Lower leg skin (tissue), 4 donors: ENCODE measurements at regions not wholly inside any gene's neighbourhood (a gene's known extent, or its start where the extent isn't known, plus 50 kb on each side); places are given as distances from the start of the nearest gene placed in this dataset.

Experiments used
- DNase-seq, 2 donors: peaks; one replicate each; pipeline ENCODE4 v3.0.0-alpha.2; 2019; ENCODE audit warnings: low spot score in 2 of 2
- H3K4me3 ChIP-seq: fragments of 200-600 bp; sonication (generic); 2 replicates; pipeline ENCODE4 v1.5.1; 2017; ENCODE audit warnings: mild to moderate bottlenecking, low read depth; ENCODE audit not compliant: poor library complexity, severe bottlenecking
- CTCF ChIP-seq, 3 donors: fragments of 450-650 bp; IDR thresholded peaks; one replicate each; pipeline ENCODE4 v1.5.1; 2016; ENCODE audit warnings: antibody characterized with exemption in 3 of 3, mild to moderate bottlenecking in 3 of 3, moderate library complexity in 2 of 3
- POLR2A ChIP-seq, 2 donors: fragments of 450-650 bp; IDR thresholded peaks; one replicate each; pipeline ENCODE4 v1.6.1; 2016 to 2017; ENCODE audit warnings: antibody characterized with exemption in 2 of 2, mild to moderate bottlenecking in 1 of 2, moderate library complexity in 1 of 2
- WGBS, 2 donors: methylation state at CpG; one replicate each; pipeline ENCODE4 v1.1.5; 2018; 5-methylcytosine and 5-hydroxymethylcytosine counted together
- intact Hi-C: fragments of 100-400 bp; cut with DNase I; formaldehyde crosslinking; loops from one replicate; pipeline ENCODE4 v1.15.0; 2023; ENCODE audit warnings: low total_unique reads

DNA sequence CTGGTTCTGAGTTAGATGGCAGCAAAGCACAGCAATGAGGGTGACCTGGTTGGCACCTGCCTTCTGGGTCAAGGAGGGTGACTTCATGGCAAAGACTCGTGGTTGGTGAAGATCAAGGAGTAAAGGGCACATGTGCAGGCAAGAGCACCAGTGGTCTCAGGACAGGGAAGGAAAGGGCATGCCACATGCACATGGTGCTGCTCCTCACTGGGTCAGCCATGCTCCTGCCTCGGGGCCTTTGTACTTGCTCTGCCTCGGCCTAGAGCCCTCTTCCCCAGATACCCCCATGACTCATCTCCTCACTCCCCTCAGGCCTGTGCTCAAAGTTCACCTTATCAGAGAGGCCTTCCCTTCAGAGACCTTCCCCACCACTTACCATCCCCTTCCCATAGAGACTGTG lies 106.7 kb upstream of the KDM7A start:
- no peak overlapping the region for H3K4me3 ChIP-seq
- WGBS, 2 donors = 91 to 94% methylated on average over 3 of the region's 3 CpGs
- DNase-seq = no peak
- TF ChIP-seq POLR2A (IDR thresholded peaks at IDR 0.05) = no peak
- TF ChIP-seq CTCF (IDR thresholded peaks at IDR 0.05) = no peak
- intact Hi-C loops = no loop called here

DNA sequence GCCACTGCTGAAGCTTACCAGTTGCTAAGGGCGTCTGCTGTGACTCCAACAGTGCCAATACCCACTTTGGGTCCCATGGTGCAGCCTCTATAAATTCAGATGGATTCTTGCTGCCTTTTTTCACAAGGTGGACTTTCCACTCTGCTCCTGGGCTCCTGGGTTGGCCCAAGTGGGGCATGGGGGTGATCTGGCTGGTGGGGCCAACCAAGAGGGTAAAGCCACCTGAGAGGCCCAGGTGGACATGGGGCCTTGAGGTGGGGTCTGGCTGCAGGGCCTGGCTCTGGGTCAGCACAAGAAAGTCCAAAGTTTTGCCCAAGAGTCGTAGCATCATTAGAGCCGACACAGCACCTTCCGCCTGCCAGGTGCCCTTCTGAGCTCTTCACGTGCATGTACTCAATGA lies 105.2 kb upstream of the KDM7A start:
- no peak overlapping the region for H3K4me3 ChIP-seq
- DNase-seq = no peak
- WGBS, 2 donors = 94% methylated on average over 5 of the region's 5 CpGs
- intact Hi-C loops = no loop called here
- TF ChIP-seq POLR2A (IDR thresholded peaks at IDR 0.05) (no peak), CTCF (IDR thresholded peaks at IDR 0.05) (no peak)

GRCh38 chr7:140281255-140281654 lies 104.5 kb upstream of the KDM7A start:
- 91 to 96% methylated on average over 3 of the region's 3 CpGs for WGBS, 2 donors

DNA sequence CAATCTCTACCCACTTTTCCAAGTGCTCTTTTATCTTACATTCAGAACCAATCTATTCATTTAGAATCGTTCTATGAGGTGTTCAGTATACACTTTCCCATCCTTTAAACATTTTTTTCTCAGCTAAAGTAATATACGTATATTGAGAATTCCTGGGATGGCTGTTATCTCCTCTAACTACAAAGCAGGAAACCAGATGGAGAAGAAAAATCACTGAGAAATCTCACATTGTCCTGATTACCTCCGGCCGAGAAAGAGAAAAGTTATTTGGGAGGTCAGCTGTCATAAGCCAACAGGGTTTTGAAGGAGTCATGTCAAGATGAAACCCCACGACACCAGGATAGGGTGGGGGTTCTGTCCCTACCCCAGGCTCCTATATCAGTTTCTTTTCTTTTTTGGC lies 99.2 kb upstream of the KDM7A start:
- TF ChIP-seq CTCF (IDR thresholded peaks at IDR 0.05) (no peak), POLR2A (IDR thresholded peaks at IDR 0.05) (no peak)
- 49 to 53% methylated on average over 5 of the region's 5 CpGs for WGBS, 2 donors

More at GRCh38 chr7:140281255-140281654, 104.5 kb upstream of the KDM7A start:
- DNase-seq = no peak
- intact Hi-C loops = no loop called here
- no peak overlapping the region for H3K4me3 ChIP-seq
- TF ChIP-seq CTCF (IDR thresholded peaks at IDR 0.05) (no peak), POLR2A (IDR thresholded peaks at IDR 0.05) (no peak)

GRCh38 chr7:140275069-140275965 lies 98.5 kb upstream of the KDM7A start:
- peak in 1 of 2 donors; percentile 39 for DNase-seq
- H3K4me3 ChIP-seq = no peak overlapping the region

More for the DNA sequence above, 99.2 kb upstream of the KDM7A start:
- no peak for DNase-seq
- no peak overlapping the region for H3K4me3 ChIP-seq
- intact Hi-C loops = no loop called here

More at GRCh38 chr7:140275069-140275965, 98.5 kb upstream of the KDM7A start:
- intact Hi-C loops = no loop called here
- WGBS, 2 donors = 38 to 44% methylated on average over 11 of the region's 11 CpGs
- no peak for TF ChIP-seq POLR2A (IDR thresholded peaks at IDR 0.05)
- no peak for TF ChIP-seq CTCF (IDR thresholded peaks at IDR 0.05)
